ENCODE measurements at regions not wholly inside any gene's neighbourhood (a gene's known extent, or its start where the extent isn't known, plus 50 kb on each side); places are given as distances from the start of the nearest gene placed in this dataset.

DNA sequence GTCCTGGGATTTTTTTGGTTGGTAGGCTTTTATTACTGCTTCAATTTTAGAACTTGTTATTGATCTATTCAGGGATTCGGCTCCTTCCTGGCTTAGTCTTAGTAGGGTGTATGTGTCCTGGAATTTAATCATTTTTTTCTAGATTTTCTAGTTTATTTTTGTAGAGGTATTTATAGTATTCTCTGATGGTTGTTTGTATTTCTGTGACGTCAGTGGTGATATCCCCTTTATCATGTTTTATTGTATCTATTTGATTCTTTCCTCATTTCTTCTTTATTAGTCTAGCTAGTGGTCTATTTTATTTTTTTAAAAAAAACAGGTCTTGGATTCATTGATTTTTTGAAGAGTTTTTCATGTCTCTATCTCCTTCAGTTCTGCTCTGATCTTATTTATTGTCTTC is 193.3 kb upstream of the MAP2 start:
- TF ChIP-seq POLR2AphosphoS5 (IDR thresholded peaks at IDR 0.05; ENCODE audit: low read depth, low read length) = no peak
- no peak for TF ChIP-seq SIN3A (IDR thresholded peaks at IDR 0.05; ENCODE audit: borderline replicate concordance, insufficient read depth, low read length)
- no peak for TF ChIP-seq TAF1 (IDR thresholded peaks at IDR 0.05; ENCODE audit: borderline replicate concordance, insufficient read depth, low read length)
- no peak for TF ChIP-seq FOXP2 (optimal IDR thresholded peaks at IDR 0.05; ENCODE audit: borderline replicate concordance, extremely low read depth, extremely low read length, insufficient read depth)

Measured in PFSK-1 (cell line).